Heart left ventricle (tissue), 16 donors: ENCODE measurements at regions not wholly inside any gene's neighbourhood (a gene's known extent, or its start where the extent isn't known, plus 50 kb on each side); places are given as distances from the start of the nearest gene placed in this dataset.

Source experiments
- ATAC-seq, 4 donors: fragments of 200-7000 bp; cut with Tn5 transposase; one replicate each; pipeline ENCODE4 v1.9.1; 2020 to 2022; ENCODE audit warnings: moderate library complexity in 4 of 4, mild to moderate bottlenecking in 3 of 4, moderate number of reproducible peaks in 1 of 4
- DNase-seq, 5 donors: peaks; one replicate each; pipeline ENCODE4 v3.0.0-alpha.2; 2020
- H3K27ac ChIP-seq, 12 donors: fragments of 200-600 bp; sonication (generic) in 4 of 12; one replicate each; pipeline versions ENCODE4 v1.5.0 to v1.8.0; 2016 to 2022; ENCODE audit warnings: mild to moderate bottlenecking in 2 of 12
- H3K27me3 ChIP-seq, 9 donors: fragments of 200-600 bp; sonication (generic) in 2 of 9; one replicate each; pipeline versions ENCODE4 v1.5.1 to v1.8.0; 2016 to 2022; ENCODE audit warnings: mild to moderate bottlenecking in 3 of 9
- H3K36me3 ChIP-seq, 9 donors: fragments of 200-600 bp; sonication (generic) in 2 of 9; one replicate each; pipeline versions ENCODE4 v1.5.0 to v1.8.0; 2018 to 2022; ENCODE audit warnings: mild to moderate bottlenecking in 2 of 9
- H3K4me1 ChIP-seq, 12 donors: fragments of 200-600 bp; sonication (generic) in 4 of 12; one replicate each; pipeline versions ENCODE4 v1.5.0 to v1.8.0; 2016 to 2022; ENCODE audit warnings: mild to moderate bottlenecking in 3 of 12
- H3K4me3 ChIP-seq, 12 donors: fragments of 200-600 bp; sonication (generic) in 4 of 12; one replicate each; pipeline versions ENCODE4 v1.5.0 to v1.8.0; 2017 to 2022; ENCODE audit warnings: mild to moderate bottlenecking in 9 of 12, moderate library complexity in 4 of 12
- H3K9me3 ChIP-seq, 12 donors: fragments of 200-600 bp; sonication (generic) in 4 of 12; one replicate each; pipeline versions ENCODE4 v1.5.0 to v1.8.0; 2016 to 2022; ENCODE audit warnings: mild to moderate bottlenecking in 1 of 12
- CTCF ChIP-seq, 12 donors: fragments of 200-600 bp; sonication (generic) in 4 of 12; IDR thresholded peaks; one replicate each; pipeline versions ENCODE4 v1.5.0 to v1.8.0; 2018 to 2022; ENCODE audit warnings: antibody characterized with exemption in 12 of 12, mild to moderate bottlenecking in 5 of 12
- POLR2A ChIP-seq, 2 donors: fragments of 450-650 bp; IDR thresholded peaks; one replicate each; pipeline ENCODE4 v1.6.1; 2017; ENCODE audit warnings: antibody characterized with exemption in 2 of 2, mild to moderate bottlenecking in 2 of 2, moderate library complexity in 2 of 2
- WGBS, 4 donors: extraction: QIAGEN DNeasy Blood & Tissue Kit in 2 of 4; methylation state at CpG; one replicate each; pipeline versions ENCODE4 v1.1.5 to v1.1.7; 2013 to 2018; 5-methylcytosine and 5-hydroxymethylcytosine counted together
- intact Hi-C, 10 donors: fragments of 100-400 bp; cut with DNase I; formaldehyde crosslinking; loops; one replicate each; pipeline versions ENCODE4 v1.11.1 to v1.14.2; 2022
- donor health status: ischemic (EF 13 %, LVEDD 7.1; RV severe dilation, severe dysfunction).
- donor health status: healthy with polysubstance abuse.
- donor health status: DM: no; HTN: yes; CAD: no.
- donor health status: DM: no; HTN: no; CAD: no.
- donor health status: ischemic (EF 25% LVEDD 6.9; RV normal size, moderate dysfunction).
- donor health status: ischemic (EF 25% LVEDD 5.7; RV mildly dilated, moderate dysfunction).
- donor health status: healthy.
- donor health status: DM: yes; HTN: yes; CAD: no.
- donor health status: ischemic (EF 35%, LVEDD 5.7; RV mildly dilated, moderate dysfunction).
- donor health status: nonischemic (EF 11% LVEDD 7.7; RV severe dilation, severe dysfunction).
- donor health status: DM: yes; HTN: yes; CAD: no.
- donor health status: PGD.
- donor health status: ischemic (EF 29% LVEDD 5.4; RV normal size, mild dysfunction).
- donor health status: nonischemic (EF 23%, LVEDD 6.1; RV moderate dilation, normal function).

GRCh38 chr2:217431577-217432269 is 571.1 kb downstream of the TNS1 start:
- H3K4me3 ChIP-seq: no peak overlapping the region
- H3K27ac ChIP-seq: peak overlapping the region in 11 of 12 donors; percentile 30 to 76 (median 57)
- H3K36me3 ChIP-seq: no peaks in the 10 kb centered on the region
- H3K4me1 ChIP-seq: peaks cover 0 to 58% (median 40%) of the 10 kb centered on the region in 12 donors
- ATAC-seq (no peak), DNase-seq (no peak)
- WGBS, 4 donors: 42 to 72% (median 55%) methylated on average over 7 of the region's 7 CpGs
- no peak for TF ChIP-seq POLR2A (IDR thresholded peaks at IDR 0.05)
- no peak for TF ChIP-seq CTCF (IDR thresholded peaks at IDR 0.05)
- intact Hi-C loops: loop anchor here in 4 of 10 donors (2.0 to 10.0 kb wide), 5 partner anchors 49 to 739 kb away; partner anchors contain the start of gene IGFBP5 (in 1 of the 4)
- no peaks in the 10 kb centered on the region for H3K9me3 ChIP-seq
- H3K27me3 ChIP-seq: no peaks in the 10 kb centered on the region

GRCh38 chr2:217430916-217431576 is 571.2 kb upstream of the TNP1 start:
- H3K4me3 ChIP-seq: no peak overlapping the region
- no peaks in the 10 kb centered on the region for H3K9me3 ChIP-seq
- ATAC-seq: peak in 2 of 4 donors; percentile 23 to 56
- peak overlapping the region in 11 of 12 donors; percentile 30 to 76 (median 57) for H3K27ac ChIP-seq
- no peak for DNase-seq
- no peaks in the 10 kb centered on the region for H3K36me3 ChIP-seq
- no peak for TF ChIP-seq CTCF (IDR thresholded peaks at IDR 0.05)
- no peak for TF ChIP-seq POLR2A (IDR thresholded peaks at IDR 0.05)
- 36 to 54% (median 44%) methylated on average over 3 of the region's 3 CpGs for WGBS, 4 donors
- no peaks in the 10 kb centered on the region for H3K27me3 ChIP-seq
- intact Hi-C loops: loop anchor here in 4 of 10 donors (5.0 to 10.0 kb wide), 4 partner anchors 99 to 739 kb away; partner anchors contain the start of gene IGFBP5 (in 1 of the 4)
- peaks cover 0 to 52% (median 33%) of the 10 kb centered on the region in 12 donors for H3K4me1 ChIP-seq

- H3K4me3 ChIP-seq: no peak overlapping the region
- ATAC-seq (no peak), DNase-seq (no peak)
- H3K27ac ChIP-seq: peak overlapping the region in 1 of 12 donors; percentile 74
- peaks cover 0 to 6% (median 0%) of the 10 kb centered on the region in 9 donors for H3K36me3 ChIP-seq
- peaks cover 0 to 42% (median 25%) of the 10 kb centered on the region in 12 donors for H3K4me1 ChIP-seq
- peaks cover 0 to 4% (median 0%) of the 10 kb centered on the region in 12 donors for H3K9me3 ChIP-seq
- TF ChIP-seq POLR2A (IDR thresholded peaks at IDR 0.05) (no peak), CTCF (IDR thresholded peaks at IDR 0.05) (no peak)
- intact Hi-C loops: loop anchor here in 4 of 10 donors (5.0 to 10.0 kb wide), 4 partner anchors 98 to 738 kb away; partner anchors contain the start of gene IGFBP5 (in 1 of the 4)
- no peaks in the 10 kb centered on the region for H3K27me3 ChIP-seq
- 93 to 96% (median 96%) methylated on average over 6 of the region's 6 CpGs for WGBS, 4 donors
Measured at GRCh38 chr2:217429981-217430500, 570.2 kb upstream of the TNP1 start.

- intact Hi-C loops: no loop called here
- ATAC-seq (no peak), DNase-seq (no peak)
- Histone ChIP-seq H3K4me3 (no peak overlapping the region), H3K4me1 (peaks cover 0 to 21% (median 0%) of the 10 kb centered on the region in 12 donors), H3K9me3 (peaks cover 0 to 6% (median 0%) of the 10 kb centered on the region in 12 donors), H3K27ac (no peak overlapping the region), H3K27me3 (no peaks in the 10 kb centered on the region), H3K36me3 (peaks cover 0 to 6% (median 0%) of the 10 kb centered on the region in 9 donors)
- no peak for TF ChIP-seq CTCF (IDR thresholded peaks at IDR 0.05)
- no peak for TF ChIP-seq POLR2A (IDR thresholded peaks at IDR 0.05)
Measured at GRCh38 chr2:217421834-217422233, 562.0 kb upstream of the TNP1 start.
